HCEC 1CT (cell line): ENCODE measurements at regions not wholly inside any gene's neighbourhood (a gene's known extent, or its start where the extent isn't known, plus 50 kb on each side); places are given as distances from the start of the nearest gene placed in this dataset.

Source experiments
- DNase-seq: peaks from one replicate; pipeline ENCODE4 v3.0.0-alpha.2; 2017

- no peak for DNase-seq
Measured at GRCh38 chr6:10028222-10028621, 386.7 kb downstream of the TFAP2A start.

- no peak for DNase-seq
Measured at GRCh38 chr6:10019851-10020250, 395.0 kb downstream of the TFAP2A start.

- no peak for DNase-seq
Measured at GRCh38 chr6:10014557-10014956, 400.3 kb downstream of the TFAP2A start.

DNA sequence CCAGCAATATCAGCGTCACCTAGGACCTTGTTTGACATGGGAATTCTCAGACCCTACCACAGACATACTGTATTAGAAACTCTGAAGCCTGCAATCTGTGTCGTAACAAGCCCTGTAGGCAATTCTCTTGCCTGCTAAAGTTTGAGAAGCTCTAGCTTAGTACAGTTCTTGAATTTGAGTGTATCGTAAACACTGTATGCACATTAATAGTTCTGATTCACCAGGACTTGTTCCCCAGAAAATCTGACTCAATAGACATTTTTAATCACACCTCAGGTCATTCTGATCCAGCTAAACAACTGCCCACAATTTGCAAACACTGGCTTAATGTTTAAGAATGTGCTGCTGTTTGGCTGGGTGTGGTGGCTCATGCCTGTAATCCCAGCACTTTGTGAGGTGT lies 414.3 kb downstream of the TFAP2A start:
- no peak for DNase-seq

DNA sequence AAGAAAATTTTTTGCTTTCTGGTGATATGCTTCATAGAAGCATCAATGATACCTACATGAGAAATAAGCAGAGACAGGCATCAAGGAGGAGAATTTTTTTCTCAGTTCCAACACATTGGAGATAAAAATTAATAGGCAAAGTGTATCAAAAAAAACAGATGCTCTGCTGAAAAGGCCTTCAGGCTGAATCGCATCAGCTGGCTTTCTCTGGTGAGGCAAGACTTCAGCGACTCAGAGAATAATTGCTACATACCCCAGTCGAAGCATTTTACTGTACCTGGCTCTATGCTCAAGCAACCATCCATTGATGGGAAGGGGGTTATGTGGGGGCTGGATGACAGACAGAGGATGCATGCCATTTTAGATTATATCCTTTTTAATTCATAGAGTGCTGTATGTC lies 415.1 kb downstream of the TFAP2A start:
- no peak for DNase-seq

GRCh38 chr6:9986273-9986672 lies 428.6 kb downstream of the TFAP2A start:
- DNase-seq, result no peak

- no peak for DNase-seq
Measured at GRCh38 chr6:9985481-9985880, 429.4 kb downstream of the TFAP2A start.

GRCh38 chr6:9984607-9985006 lies 430.3 kb downstream of the TFAP2A start:
- no peak for DNase-seq

- DNase-seq, result no peak
Measured at GRCh38 chr6:9983168-9983567, 431.7 kb downstream of the TFAP2A start.

GRCh38 chr6:9982215-9982614 lies 432.7 kb downstream of the TFAP2A start:
- no peak for DNase-seq

- DNase-seq, result no peak
Measured at GRCh38 chr6:9979996-9980395, 434.9 kb downstream of the TFAP2A start.

GRCh38 chr6:9978480-9978879 lies 436.4 kb downstream of the TFAP2A start:
- no peak for DNase-seq

- no peak for DNase-seq
Measured at GRCh38 chr6:9977411-9977810, 437.5 kb downstream of the TFAP2A start.

DNA sequence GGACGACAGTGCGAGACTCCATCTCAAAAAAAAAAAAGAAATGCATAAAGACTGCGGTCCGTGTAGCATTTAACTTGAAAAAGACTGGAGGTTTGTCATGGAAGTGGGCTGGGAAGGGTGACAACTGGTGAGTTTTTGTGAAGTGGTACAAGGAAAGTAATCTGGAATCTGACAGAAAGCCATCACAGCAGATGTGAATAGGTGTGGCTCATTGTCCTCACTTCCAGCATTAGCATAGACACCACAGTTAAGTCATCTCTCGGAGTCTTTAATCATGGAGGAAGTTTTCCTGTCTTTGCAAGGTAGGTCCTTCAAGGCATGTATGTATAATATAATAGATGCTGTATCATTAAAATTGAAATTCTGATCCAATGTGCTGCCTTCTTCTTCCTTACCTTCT lies 453.2 kb downstream of the TFAP2A start:
- DNase-seq, result no peak

DNA sequence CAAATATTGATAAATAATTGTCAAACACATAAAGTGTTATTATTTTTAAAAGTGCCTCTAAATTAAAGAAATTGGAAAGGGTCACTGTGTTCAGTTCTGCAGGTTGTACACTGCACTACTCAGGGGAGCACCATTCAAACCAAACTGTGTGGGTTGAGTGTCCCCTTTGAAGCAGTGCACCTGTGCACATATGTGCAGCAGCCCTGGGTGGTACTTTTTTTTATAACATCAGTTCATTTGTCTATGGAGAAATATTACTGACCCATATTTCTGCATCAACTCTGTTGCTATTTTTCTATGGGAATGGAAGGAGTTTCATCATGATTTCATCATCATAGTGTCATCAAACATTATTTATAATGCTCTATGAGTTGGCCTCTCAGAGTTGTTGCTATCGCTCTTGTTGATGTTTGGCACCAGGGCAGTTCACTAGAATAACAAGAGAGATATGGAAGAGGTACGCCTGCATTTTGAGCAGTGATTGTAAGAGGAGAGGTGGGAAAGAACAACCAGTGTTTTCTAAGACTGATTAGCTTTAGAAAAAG lies 457.6 kb downstream of the TFAP2A start:
- no peak for DNase-seq

DNA sequence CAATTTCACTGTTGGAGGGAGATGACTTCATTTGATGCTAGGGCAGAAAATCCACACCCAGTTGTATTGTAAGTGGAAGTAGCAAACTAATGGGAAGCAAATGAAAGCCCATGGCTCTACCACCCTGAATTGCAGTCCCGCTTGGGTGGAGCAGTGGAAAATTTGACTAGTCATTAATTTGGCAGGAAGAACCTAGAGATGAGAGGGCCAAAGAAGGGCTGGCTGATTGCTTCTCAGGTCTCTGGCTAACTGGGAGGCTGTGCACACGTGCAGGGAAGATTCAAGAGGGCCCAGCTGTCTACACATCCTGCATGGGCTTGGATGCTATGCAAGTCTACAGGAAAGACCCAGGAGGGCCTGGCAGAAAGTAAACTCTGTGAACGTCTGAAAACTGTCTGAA lies 466.2 kb downstream of the TFAP2A start:
- no peak for DNase-seq

DNA sequence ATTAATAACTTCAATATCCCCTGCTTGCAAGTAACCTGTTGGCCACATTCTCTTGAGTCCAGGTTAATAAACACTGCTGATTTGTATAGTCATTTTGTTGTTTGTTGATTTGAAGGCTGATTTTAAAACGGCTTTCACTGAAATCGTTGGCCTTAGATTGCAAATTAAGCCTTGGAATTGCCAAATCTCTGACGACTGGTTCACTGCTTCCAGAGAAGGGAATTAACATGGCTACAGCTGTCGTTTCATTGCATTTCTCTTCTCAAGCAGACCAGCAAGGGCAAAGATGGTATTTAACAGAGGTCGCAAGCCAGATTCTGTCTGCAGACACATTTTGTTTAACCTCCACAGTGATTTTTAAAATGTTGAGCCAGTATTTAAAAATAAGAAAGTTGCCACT lies 470.9 kb downstream of the TFAP2A start:
- no peak for DNase-seq

DNA sequence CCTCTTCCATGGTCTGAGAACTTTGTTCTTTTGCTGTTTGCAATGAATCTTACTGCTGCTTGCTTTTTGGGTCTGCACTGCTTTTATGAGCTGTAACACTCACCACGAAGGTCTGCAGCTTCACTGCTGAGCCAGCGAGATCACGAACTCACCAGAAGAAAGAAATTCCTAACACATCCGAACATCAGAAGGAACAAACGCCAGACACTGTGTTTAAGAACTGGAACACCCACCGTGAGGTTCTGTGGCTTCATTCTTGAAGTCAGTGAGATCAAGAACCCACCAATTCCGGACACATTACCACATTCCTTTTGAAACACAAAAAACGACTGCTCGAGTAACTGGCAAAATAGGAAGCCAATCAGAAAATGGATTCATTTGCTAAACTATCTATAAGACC lies 471.8 kb downstream of the TFAP2A start:
- DNase-seq, result no peak

DNA sequence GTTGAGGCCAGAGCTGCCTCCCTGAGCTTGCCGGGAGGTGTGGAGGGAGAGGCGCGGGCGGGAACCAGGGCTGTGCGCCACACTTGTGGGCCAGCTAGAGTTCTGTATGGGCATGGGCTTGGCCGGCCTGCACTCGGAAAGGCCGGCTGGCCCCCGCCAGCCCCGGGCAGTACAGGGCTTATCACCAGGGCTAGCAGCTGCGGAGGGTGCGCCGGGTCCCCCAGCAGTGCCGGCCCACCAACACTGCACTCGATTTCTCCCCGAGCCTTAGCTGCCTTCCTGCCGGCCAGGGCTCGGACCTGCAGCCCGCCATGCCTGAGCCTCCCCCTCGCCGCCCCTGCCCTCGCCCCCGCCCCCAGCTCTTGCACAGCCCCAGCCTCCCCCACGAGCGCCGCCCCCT lies 472.7 kb downstream of the TFAP2A start:
- no peak for DNase-seq

GRCh38 chr6:9938801-9939200 lies 476.1 kb downstream of the TFAP2A start:
- DNase-seq, result no peak

DNA sequence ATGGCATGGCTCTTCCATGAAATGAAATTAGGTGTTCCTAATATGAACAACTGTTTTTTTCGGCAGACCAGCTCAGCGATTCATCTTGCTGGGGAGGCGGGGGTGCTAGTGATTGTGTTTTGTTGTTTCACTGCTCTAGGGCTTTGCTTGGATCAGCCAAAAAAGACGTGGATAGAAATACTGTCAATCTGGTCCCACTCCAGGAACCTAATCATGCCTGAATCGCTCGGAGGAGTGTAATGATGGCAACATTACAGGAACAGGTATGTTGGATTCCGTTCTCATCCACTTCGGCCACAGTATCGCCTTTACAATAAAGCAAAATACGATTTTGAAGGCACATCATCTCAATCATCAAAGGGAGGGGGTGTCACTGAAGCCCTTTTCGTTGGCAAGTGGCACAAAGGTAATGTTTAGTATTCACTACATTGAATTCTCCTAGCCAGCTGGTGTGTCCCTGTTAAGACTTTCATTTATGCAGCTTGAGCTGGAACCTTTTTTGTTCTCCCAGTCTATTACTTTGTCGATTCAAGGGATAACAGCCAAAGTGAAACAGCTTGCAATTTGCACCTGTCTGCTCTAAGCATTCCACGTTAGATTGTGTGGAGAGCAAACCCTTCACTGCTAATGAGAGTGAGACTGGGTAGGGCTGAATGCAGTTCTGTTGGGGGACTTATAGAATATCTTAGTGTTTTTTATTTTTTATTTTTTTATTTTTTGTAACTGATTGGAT lies 477.7 kb downstream of the TFAP2A start:
- DNase-seq, result no peak

DNA sequence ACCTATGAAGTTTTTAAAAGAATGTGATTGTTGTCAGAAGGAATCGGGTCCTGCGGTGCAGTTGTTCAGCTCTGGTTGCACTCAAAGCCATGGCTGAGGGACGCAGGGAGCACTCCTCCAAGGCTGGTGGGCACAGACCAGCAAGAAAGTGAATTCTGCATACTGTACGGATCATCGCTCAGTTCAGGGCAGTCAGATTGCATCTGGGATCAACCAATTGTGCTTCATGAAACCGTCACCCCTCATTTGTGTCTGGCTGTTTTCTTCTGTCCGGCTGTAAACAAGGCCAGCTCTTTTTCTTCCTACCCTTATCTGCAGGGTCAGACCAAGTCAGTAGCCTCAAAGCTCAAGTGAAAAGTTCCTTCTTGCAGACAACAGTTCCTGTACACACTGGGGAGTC lies 478.3 kb downstream of the TFAP2A start:
- no peak for DNase-seq

GRCh38 chr6:9933677-9934076 lies 481.2 kb downstream of the TFAP2A start:
- no peak for DNase-seq

GRCh38 chr6:9927275-9927674 lies 487.6 kb downstream of the TFAP2A start:
- DNase-seq, result no peak

GRCh38 chr6:9924971-9925370 lies 489.9 kb downstream of the TFAP2A start:
- no peak for DNase-seq
